ENCODE measurements at regions not wholly inside any gene's neighbourhood (a gene's known extent, or its start where the extent isn't known, plus 50 kb on each side); places are given as distances from the start of the nearest gene placed in this dataset.

GRCh38 chr7:69517985-69518704 is 80.1 kb upstream of the AUTS2 start:
- TF ChIP-seq POLR2AphosphoS5 (IDR thresholded peaks at IDR 0.05) (no peak), CTCF (IDR thresholded peaks at IDR 0.05) (no peak), POLR2A (IDR thresholded peaks at IDR 0.05) (no peak), EP300 (IDR thresholded peaks at IDR 0.05) (no peak)
